PC-9 (cell line): ENCODE measurements at regions not wholly inside any gene's neighbourhood (a gene's known extent, or its start where the extent isn't known, plus 50 kb on each side); places are given as distances from the start of the nearest gene placed in this dataset.

ENCODE experiments used
- BruUV-seq: library from RNA; stranded (reverse); fragments of 400-500 nt; replicated peaks from 2 replicates; lab custom pipeline; 2021; lab: Mats Ljungman, UMichigan
- CTCF ChIA-PET: fragments of 300-600 bp; sonication (Branson Sonifier 250); formaldehyde crosslinking; loops from one replicate; lab custom pipeline; 2022; ENCODE audit warnings: antibody characterized with exemption; lab: Charles Lee
- POLR2A ChIA-PET: fragments of 300-600 bp; sonication (Branson Sonifier 250); formaldehyde crosslinking; loops from one replicate; lab custom pipeline; 2022; ENCODE audit warnings: antibody characterized with exemption; ENCODE audit not compliant: unreplicated experiment; lab: Charles Lee
- DNase-seq, 2 experiments: peaks; one replicate each; pipeline versions ENCODE4 v3.0.0 to v3.0.0-alpha.2; 2015 to 2022; ENCODE audit warnings: mixed read lengths in 1 of 2
- H2AFZ ChIP-seq: fragments of 200-600 bp; sonication (generic); 2 replicates; pipeline ENCODE4 v1.8.1; 2017; ENCODE audit warnings: antibody characterized with exemption
- H3F3A ChIP-seq: fragments of 200-600 bp; sonication (generic); 2 replicates; pipeline ENCODE4 v1.8.1; 2017; ENCODE audit warnings: antibody characterized with exemption, mild to moderate bottlenecking, low read depth; ENCODE audit not compliant: insufficient read depth
- H3K27ac ChIP-seq: fragments of 200-600 bp; sonication (generic); 2 replicates; pipeline ENCODE4 v1.6.1; 2016; ENCODE audit warnings: mixed run types
- H3K27me3 ChIP-seq: fragments of 200-600 bp; sonication (generic); 2 replicates; pipeline ENCODE4 v1.6.1; 2016; ENCODE audit warnings: low read depth, mixed run types; ENCODE audit not compliant: insufficient read depth
- H3K36me3 ChIP-seq: fragments of 200-600 bp; sonication (generic); 2 replicates; pipeline ENCODE4 v1.6.1; 2016; ENCODE audit warnings: low read depth, mixed run types
- H3K4me1 ChIP-seq: fragments of 200-600 bp; sonication (generic); replicated peaks from 2 replicates; pipeline ENCODE4 v1.6.1; 2016; ENCODE audit warnings: mixed run types; ENCODE audit not compliant: insufficient read depth
- H3K4me2 ChIP-seq: fragments of 200-600 bp; sonication (generic); 2 replicates; pipeline ENCODE4 v1.6.1; 2017; ENCODE audit warnings: mixed run types
- H3K4me3 ChIP-seq: fragments of 200-600 bp; sonication (generic); 2 replicates; pipeline ENCODE4 v1.6.1; 2016; ENCODE audit warnings: mixed run types
- H3K79me2 ChIP-seq: fragments of 200-600 bp; sonication (generic); 2 replicates; pipeline ENCODE4 v1.6.1; 2017; ENCODE audit warnings: low read depth, mixed run types
- H3K9me2 ChIP-seq: fragments of 200-600 bp; sonication (generic); 2 replicates; pipeline ENCODE4 v1.8.1; 2017; ENCODE audit warnings: mild to moderate bottlenecking; ENCODE audit not compliant: insufficient read depth
- H3K9me3 ChIP-seq: fragments of 200-600 bp; sonication (generic); 2 replicates; pipeline ENCODE4 v1.8.1; 2016; ENCODE audit warnings: low read depth; ENCODE audit not compliant: insufficient read depth
- H4K20me1 ChIP-seq: fragments of 200-600 bp; sonication (generic); 2 replicates; pipeline ENCODE4 v1.8.1; 2017; ENCODE audit not compliant: insufficient read depth
- EZH2 ChIP-seq: fragments of 200-600 bp; sonication (generic); IDR thresholded peaks from 2 replicates; pipeline ENCODE4 v1.8.0; 2017; ENCODE audit warnings: antibody characterized with exemption, low read depth
- intact Hi-C: fragments of 100-400 bp; cut with micrococcal nuclease; formaldehyde crosslinking; loops from one replicate; pipeline ENCODE4 v1.10.0; 2022; ENCODE audit not compliant: unreplicated experiment
- TF ChIP-seq, protein P1 (sequence below): fragments of 200-600 bp; sonication (generic); conservative IDR thresholded peaks from 2 replicates; pipeline ENCODE4 v1.6.1; 2017; ENCODE audit warnings: mixed run types, antibody characterized with exemption, mild to moderate bottlenecking, moderate library complexity

GRCh38 chr3:189457201-189457607, 174.0 kb upstream of the TP63 start:
- no peaks in the 10 kb centered on the region for H3F3A ChIP-seq
- H3K4me1 ChIP-seq, result peaks cover 11% of the 10 kb centered on the region
- no peak overlapping the region for H3K4me2 ChIP-seq
- no peaks in the 10 kb centered on the region for H3K36me3 ChIP-seq
- no TSS peak for BruUV-seq
- intact Hi-C loops, result loop anchor here (5.0 kb wide), 1 partner anchor 385 kb away; no protein-coding TSS in a partner anchor
- H3K9me2 ChIP-seq, result no peaks in the 10 kb centered on the region
- CTCF ChIA-PET, result interaction anchor here (0.7 to 1.4 kb wide), 2 partner anchors 185 to 188 kb away, joined by 3 to 4 read pairs; no protein-coding TSS in a partner anchor
- no peaks in the 10 kb centered on the region for H4K20me1 ChIP-seq
- no peak for TF ChIP-seq EZH2
- TF ChIP-seq, protein P1, sequence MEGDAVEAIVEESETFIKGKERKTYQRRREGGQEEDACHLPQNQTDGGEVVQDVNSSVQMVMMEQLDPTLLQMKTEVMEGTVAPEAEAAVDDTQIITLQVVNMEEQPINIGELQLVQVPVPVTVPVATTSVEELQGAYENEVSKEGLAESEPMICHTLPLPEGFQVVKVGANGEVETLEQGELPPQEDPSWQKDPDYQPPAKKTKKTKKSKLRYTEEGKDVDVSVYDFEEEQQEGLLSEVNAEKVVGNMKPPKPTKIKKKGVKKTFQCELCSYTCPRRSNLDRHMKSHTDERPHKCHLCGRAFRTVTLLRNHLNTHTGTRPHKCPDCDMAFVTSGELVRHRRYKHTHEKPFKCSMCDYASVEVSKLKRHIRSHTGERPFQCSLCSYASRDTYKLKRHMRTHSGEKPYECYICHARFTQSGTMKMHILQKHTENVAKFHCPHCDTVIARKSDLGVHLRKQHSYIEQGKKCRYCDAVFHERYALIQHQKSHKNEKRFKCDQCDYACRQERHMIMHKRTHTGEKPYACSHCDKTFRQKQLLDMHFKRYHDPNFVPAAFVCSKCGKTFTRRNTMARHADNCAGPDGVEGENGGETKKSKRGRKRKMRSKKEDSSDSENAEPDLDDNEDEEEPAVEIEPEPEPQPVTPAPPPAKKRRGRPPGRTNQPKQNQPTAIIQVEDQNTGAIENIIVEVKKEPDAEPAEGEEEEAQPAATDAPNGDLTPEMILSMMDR, result no peak
- H3K9me3 ChIP-seq, result peaks cover 5% of the 10 kb centered on the region; the same call in 1 of the 2 replicates
- H2AFZ ChIP-seq, result no peak overlapping the region
- POLR2A ChIA-PET, result no interaction called here
- H3K27me3 ChIP-seq, result no peaks in the 10 kb centered on the region
- DNase-seq, result no peak
- H3K27ac ChIP-seq, result no peak overlapping the region
- H3K79me2 ChIP-seq, result no peaks in the 10 kb centered on the region
- no peak overlapping the region for H3K4me3 ChIP-seq

DNA sequence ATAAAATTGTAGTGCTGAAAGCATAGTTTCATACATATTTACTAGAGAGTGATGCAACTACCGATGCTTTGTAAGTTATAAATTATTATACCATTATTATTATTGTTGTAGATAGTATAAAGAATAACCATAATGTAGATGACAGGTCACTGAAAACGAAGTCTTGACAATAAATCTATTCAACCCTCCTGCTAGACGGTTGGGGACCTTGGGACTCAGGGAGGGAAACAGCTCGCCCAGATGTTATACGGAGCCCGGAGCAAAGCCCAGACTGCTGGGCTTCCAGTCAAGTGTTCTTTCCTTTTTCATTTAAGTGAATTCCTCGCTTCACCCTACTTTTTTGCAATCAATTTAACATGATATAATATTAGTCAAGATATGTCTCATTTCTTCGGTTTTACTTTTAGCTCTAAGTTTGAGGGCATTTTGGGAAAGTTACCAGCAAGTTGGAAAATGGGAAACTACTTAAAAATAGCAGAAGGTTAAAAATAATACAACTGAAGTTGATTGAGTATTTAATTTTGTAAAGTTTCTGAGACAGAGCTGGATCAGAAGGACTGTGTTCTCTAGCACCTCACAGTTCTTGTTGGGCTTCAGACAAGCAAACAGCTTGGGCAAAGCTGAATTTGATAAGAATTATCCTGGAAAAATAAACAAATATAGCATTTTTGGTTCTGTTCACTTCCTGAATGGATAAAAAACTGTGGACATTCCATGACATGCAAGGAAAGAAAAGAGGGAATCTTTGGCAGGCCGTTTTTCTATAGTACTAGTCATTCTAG, 173.4 kb upstream of the TP63 start:
- H3K27ac ChIP-seq, result no peak overlapping the region
- no peak for TF ChIP-seq EZH2
- TF ChIP-seq, protein P1, result no peak
- H3K4me3 ChIP-seq, result no peak overlapping the region
- POLR2A ChIA-PET, result no interaction called here
- no peaks in the 10 kb centered on the region for H3K27me3 ChIP-seq
- no peaks in the 10 kb centered on the region for H3K79me2 ChIP-seq
- BruUV-seq, result no TSS peak
- CTCF ChIA-PET, result interaction anchor here (0.7 to 1.4 kb wide), 2 partner anchors 186 to 189 kb away, joined by 3 to 4 read pairs; no protein-coding TSS in a partner anchor
- H3K36me3 ChIP-seq, result no peaks in the 10 kb centered on the region
- no peaks in the 10 kb centered on the region for H4K20me1 ChIP-seq
- H3K4me1 ChIP-seq, result peaks cover 11% of the 10 kb centered on the region
- no peak overlapping the region for H2AFZ ChIP-seq
- no peaks in the 10 kb centered on the region for H3K9me2 ChIP-seq
- H3F3A ChIP-seq, result no peaks in the 10 kb centered on the region
- intact Hi-C loops, result loop anchor here (1.0 to 5.0 kb wide), 13 partner anchors 32 to 486 kb away; no protein-coding TSS in a partner anchor
- H3K4me2 ChIP-seq, result no peak overlapping the region
- DNase-seq, result no peak
- H3K9me3 ChIP-seq, result peaks cover 5% of the 10 kb centered on the region; the same call in 1 of the 2 replicates

DNA sequence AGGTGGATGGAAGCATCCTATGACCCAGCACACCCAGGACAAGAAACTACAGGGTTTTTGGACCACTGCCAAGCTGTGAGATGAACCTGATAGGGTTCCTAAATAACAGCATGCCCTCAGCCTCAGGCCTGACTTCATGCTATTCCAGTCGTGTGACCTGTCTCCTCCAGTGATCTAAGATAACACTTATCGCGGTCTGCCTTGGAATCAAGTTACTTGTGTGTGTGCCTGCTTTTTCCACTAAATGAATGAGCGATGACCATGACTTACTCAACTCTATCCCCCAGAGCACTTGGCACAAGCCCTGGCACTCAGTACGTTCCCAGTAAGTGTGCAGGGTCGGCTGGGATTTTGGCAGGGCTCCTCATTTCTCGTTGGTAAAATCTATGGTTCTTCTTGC, 172.7 kb upstream of the TP63 start:
- peak; percentile 84 to 86 for DNase-seq
- peaks cover 5% of the 10 kb centered on the region for H3K9me3 ChIP-seq
- TF ChIP-seq EZH2, result no peak
- TF ChIP-seq, protein P1, result no peak
- BruUV-seq, result no TSS peak
- intact Hi-C loops, result loop anchor here (1.0 to 5.0 kb wide), 13 partner anchors 32 to 486 kb away; no protein-coding TSS in a partner anchor
- H3F3A ChIP-seq, result no peaks in the 10 kb centered on the region
- H2AFZ ChIP-seq, result 0 out of 2 replicates have a peak overlapping the region, but pooled peaks have one; percentile 10
- no peaks in the 10 kb centered on the region for H4K20me1 ChIP-seq
- H3K4me2 ChIP-seq, result no peak overlapping the region; the same call in 1 of the 2 replicates
- H3K27me3 ChIP-seq, result no peaks in the 10 kb centered on the region
- peaks cover 11% of the 10 kb centered on the region for H3K4me1 ChIP-seq
- no peaks in the 10 kb centered on the region for H3K9me2 ChIP-seq
- H3K79me2 ChIP-seq, result no peaks in the 10 kb centered on the region
- no peaks in the 10 kb centered on the region for H3K36me3 ChIP-seq
- H3K4me3 ChIP-seq, result no peak overlapping the region
- no peak overlapping the region for H3K27ac ChIP-seq
- CTCF ChIA-PET, result no interaction called here
- POLR2A ChIA-PET, result no interaction called here
